Astrocyte (in vitro differentiated cells and primary cell): ENCODE measurements at regions not wholly inside any gene's neighbourhood (a gene's known extent, or its start where the extent isn't known, plus 50 kb on each side); places are given as distances from the start of the nearest gene placed in this dataset.

Source experiments
- CTCF ChIP-seq: IDR thresholded peaks from 2 replicates; pipeline ENCODE4 v1.5.1; 2011; ENCODE audit warnings: low read depth, mild to moderate bottlenecking, inconsistent platforms, low read length, moderate library complexity; ENCODE audit not compliant: insufficient read depth
- EZH2 ChIP-seq: IDR thresholded peaks from 2 replicates; pipeline ENCODE4 v1.6.1; 2012; ENCODE audit warnings: mild to moderate bottlenecking, low read length, inconsistent platforms; ENCODE audit not compliant: insufficient read depth

GRCh38 chr12:60020068-60020467 is 424.2 kb downstream of the SLC16A7 start:
- TF ChIP-seq CTCF (no peak), EZH2 (no peak)
